ENCODE measurements at regions not wholly inside any gene's neighbourhood (a gene's known extent, or its start where the extent isn't known, plus 50 kb on each side); places are given as distances from the start of the nearest gene placed in this dataset.

GRCh38 chr5:128784726-128785125, 180.6 kb upstream of the SLC27A6 start (continued):
- TF ChIP-seq, protein P1, sequence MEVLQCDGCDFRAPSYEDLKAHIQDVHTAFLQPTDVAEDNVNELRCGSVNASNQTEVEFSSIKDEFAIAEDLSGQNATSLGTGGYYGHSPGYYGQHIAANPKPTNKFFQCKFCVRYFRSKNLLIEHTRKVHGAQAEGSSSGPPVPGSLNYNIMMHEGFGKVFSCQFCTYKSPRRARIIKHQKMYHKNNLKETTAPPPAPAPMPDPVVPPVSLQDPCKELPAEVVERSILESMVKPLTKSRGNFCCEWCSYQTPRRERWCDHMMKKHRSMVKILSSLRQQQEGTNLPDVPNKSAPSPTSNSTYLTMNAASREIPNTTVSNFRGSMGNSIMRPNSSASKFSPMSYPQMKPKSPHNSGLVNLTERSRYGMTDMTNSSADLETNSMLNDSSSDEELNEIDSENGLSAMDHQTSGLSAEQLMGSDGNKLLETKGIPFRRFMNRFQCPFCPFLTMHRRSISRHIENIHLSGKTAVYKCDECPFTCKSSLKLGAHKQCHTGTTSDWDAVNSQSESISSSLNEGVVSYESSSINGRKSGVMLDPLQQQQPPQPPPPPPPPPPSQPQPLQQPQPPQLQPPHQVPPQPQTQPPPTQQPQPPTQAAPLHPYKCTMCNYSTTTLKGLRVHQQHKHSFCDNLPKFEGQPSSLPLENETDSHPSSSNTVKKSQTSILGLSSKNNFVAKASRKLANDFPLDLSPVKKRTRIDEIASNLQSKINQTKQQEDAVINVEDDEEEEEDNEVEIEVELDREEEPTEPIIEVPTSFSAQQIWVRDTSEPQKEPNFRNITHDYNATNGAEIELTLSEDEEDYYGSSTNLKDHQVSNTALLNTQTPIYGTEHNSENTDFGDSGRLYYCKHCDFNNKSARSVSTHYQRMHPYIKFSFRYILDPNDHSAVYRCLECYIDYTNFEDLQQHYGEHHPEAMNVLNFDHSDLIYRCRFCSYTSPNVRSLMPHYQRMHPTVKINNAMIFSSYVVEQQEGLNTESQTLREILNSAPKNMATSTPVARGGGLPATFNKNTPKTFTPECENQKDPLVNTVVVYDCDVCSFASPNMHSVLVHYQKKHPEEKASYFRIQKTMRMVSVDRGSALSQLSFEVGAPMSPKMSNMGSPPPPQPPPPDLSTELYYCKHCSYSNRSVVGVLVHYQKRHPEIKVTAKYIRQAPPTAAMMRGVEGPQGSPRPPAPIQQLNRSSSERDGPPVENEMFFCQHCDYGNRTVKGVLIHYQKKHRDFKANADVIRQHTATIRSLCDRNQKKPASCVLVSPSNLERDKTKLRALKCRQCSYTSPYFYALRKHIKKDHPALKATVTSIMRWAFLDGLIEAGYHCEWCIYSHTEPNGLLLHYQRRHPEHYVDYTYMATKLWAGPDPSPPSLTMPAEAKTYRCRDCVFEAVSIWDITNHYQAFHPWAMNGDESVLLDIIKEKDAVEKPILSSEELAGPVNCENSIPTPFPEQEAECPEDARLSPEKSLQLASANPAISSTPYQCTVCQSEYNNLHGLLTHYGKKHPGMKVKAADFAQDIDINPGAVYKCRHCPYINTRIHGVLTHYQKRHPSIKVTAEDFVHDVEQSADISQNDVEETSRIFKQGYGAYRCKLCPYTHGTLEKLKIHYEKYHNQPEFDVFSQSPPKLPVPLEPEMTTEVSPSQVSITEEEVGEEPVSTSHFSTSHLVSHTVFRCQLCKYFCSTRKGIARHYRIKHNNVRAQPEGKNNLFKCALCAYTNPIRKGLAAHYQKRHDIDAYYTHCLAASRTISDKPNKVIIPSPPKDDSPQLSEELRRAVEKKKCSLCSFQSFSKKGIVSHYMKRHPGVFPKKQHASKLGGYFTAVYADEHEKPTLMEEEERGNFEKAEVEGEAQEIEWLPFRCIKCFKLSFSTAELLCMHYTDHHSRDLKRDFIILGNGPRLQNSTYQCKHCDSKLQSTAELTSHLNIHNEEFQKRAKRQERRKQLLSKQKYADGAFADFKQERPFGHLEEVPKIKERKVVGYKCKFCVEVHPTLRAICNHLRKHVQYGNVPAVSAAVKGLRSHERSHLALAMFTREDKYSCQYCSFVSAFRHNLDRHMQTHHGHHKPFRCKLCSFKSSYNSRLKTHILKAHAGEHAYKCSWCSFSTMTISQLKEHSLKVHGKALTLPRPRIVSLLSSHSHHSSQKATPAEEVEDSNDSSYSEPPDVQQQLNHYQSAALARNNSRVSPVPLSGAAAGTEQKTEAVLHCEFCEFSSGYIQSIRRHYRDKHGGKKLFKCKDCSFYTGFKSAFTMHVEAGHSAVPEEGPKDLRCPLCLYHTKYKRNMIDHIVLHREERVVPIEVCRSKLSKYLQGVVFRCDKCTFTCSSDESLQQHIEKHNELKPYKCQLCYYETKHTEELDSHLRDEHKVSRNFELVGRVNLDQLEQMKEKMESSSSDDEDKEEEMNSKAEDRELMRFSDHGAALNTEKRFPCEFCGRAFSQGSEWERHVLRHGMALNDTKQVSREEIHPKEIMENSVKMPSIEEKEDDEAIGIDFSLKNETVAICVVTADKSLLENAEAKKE (CRISPR knock-in tag; IDR thresholded peaks at IDR 0.05) = no peak
- TF ChIP-seq ZNF114 (CRISPR knock-in tag; IDR thresholded peaks at IDR 0.05) (no peak), NANOG (IDR thresholded peaks at IDR 0.05; ENCODE audit: borderline replicate concordance) (no peak), POLR2AphosphoS5 (IDR thresholded peaks at IDR 0.05; ENCODE audit: low read depth) (no peak), STAT1 (IDR thresholded peaks at IDR 0.05; ENCODE audit: unreplicated experiment) (no peak)

- Histone ChIP-seq H3K27ac (ENCODE audit: low read depth) (no peak overlapping the region), H3K27me3 (ENCODE audit: insufficient read depth) (no peaks in the 10 kb centered on the region), H3K4me2 (no peak overlapping the region), H3K36me3 (ENCODE audit: insufficient read depth) (no peaks in the 10 kb centered on the region), H3K4me1 (ENCODE audit: insufficient read depth) (no peaks in the 10 kb centered on the region), H4K20me1 (replicated peaks; ENCODE audit: insufficient read depth) (no peaks in the 10 kb centered on the region), H3K4me3 (no peak overlapping the region), H2AFZ (no peak overlapping the region), H3K9me2 (ENCODE audit: insufficient read depth) (0 out of 2 replicates have a peak, but pooled peaks cover 6% of the 10 kb centered on the region), H3F3A (replicated peaks; ENCODE audit: low read depth) (no peaks in the 10 kb centered on the region), H3K79me2 (replicated peaks; ENCODE audit: insufficient read depth) (no peaks in the 10 kb centered on the region)
- H3K36me3 Mint-ChIP-seq (ENCODE audit: low read depth) = 0 out of 3 replicates have a peak, but pooled peaks cover 3% of the 10 kb centered on the region
- H3K27me3 Mint-ChIP-seq (ENCODE audit: insufficient read depth, low read depth, poor library complexity) = peaks cover 1% of the 10 kb centered on the region
- no peak for DNase-seq (ENCODE audit: low spot score)
- ATAC-seq = no peak
- no peak overlapping the region for H3K27ac Mint-ChIP-seq
- no peaks in the 10 kb centered on the region for H3K4me1 Mint-ChIP-seq
- peaks cover 4% of the 10 kb centered on the region; the same call in 1 of the 3 replicates for H3K9me3 Mint-ChIP-seq
- no peak overlapping the region for H3K4me3 Mint-ChIP-seq
- TF ChIP-seq CTCF (conservative IDR thresholded peaks at IDR 0.05; ENCODE audit: low read depth in 2 of 2) (no peak), NANOG (IDR thresholded peaks at IDR 0.05; ENCODE audit: borderline replicate concordance) (no peak)
- TF ChIP-seq, protein P1 (CRISPR knock-in tag; IDR thresholded peaks at IDR 0.05) = no peak
These were observed 174.0 kb upstream of the SLC27A6 start for GRCh38 chr5:128791312-128791711.

Measured in GM23338 (cell line).